GM12878 (cell line): ENCODE measurements at regions not wholly inside any gene's neighbourhood (a gene's known extent, or its start where the extent isn't known, plus 50 kb on each side); places are given as distances from the start of the nearest gene placed in this dataset.

Experiments
- CHD2 ChIP-seq: IDR thresholded peaks from 2 replicates; pipeline ENCODE4 v1.6.1; 2011; ENCODE audit warnings: low read depth, low read length, improper control_type of control experiment, borderline replicate concordance
- CTCF ChIP-seq, 3 experiments: IDR thresholded peaks in 2 of 3; conservative IDR thresholded peaks in 1 of 3; 2 replicates each; pipeline ENCODE4 v1.5.1; 2011; ENCODE audit warnings: low read depth in 3 of 3, low read length in 3 of 3, mild to moderate bottlenecking in 3 of 3, control low read depth in 2 of 3, moderate library complexity in 2 of 3, inconsistent platforms in 1 of 3, mixed read lengths in 1 of 3; ENCODE audit not compliant: control insufficient read depth in 2 of 3, insufficient read depth in 1 of 3; ENCODE audit errors: extremely low read depth in 1 of 3
- FOS ChIP-seq: IDR thresholded peaks from 3 replicates; pipeline ENCODE4 v1.6.1; 2011; ENCODE audit warnings: borderline replicate concordance; ENCODE audit not compliant: insufficient read length; ENCODE audit errors: extremely low read depth
- MAX ChIP-seq: IDR thresholded peaks from 2 replicates; pipeline ENCODE4 v1.6.1; 2012; ENCODE audit warnings: low read depth, low read length, improper control_type of control experiment
- TCF12 ChIP-seq: IDR thresholded peaks from 2 replicates; pipeline ENCODE4 v1.6.1; 2011; ENCODE audit warnings: low read depth, mild to moderate bottlenecking, low read length

- no peak for TF ChIP-seq MAX
- no peak for TF ChIP-seq CHD2
- no peak for TF ChIP-seq CTCF (IDR thresholded peaks at IDR 0.05 in 2 of 3, conservative IDR thresholded peaks at IDR 0.05 in 1 of 3; ENCODE audit: control insufficient read depth in 2 of 3, extremely low read depth in 1 of 3, insufficient read depth in 1 of 3, low read depth in 3 of 3, low read length in 3 of 3)
- TF ChIP-seq TCF12, result no peak
- TF ChIP-seq FOS, result no peak
These were observed 146.4 kb upstream of the CIBAR2 start for GRCh38 chr16:85258629-85259028.
